ENCODE measurements at regions not wholly inside any gene's neighbourhood (a gene's known extent, or its start where the extent isn't known, plus 50 kb on each side); places are given as distances from the start of the nearest gene placed in this dataset.

DNA sequence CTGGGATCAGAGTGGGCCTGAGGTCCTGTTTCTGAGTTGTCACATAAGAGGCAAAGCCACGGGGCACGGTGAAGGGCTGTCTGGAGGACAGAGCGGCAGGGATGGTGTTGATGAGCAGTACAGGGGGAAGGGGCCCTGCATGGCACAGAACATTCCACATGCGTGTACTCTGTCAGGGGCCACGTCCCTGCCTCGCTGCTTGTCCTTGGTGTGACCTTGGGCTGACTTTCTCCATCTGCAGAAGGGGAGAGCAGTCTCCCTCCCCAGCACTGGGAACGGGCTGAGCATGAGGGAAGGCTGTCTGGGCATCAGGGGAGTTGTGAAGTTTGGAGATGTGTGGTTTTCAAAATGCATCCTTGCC is 71.5 kb upstream of the GSE1 start:
- Mint-ChIP-seq H3K4me3 (ENCODE audit: low read depth) (no peak overlapping the region), H3K27me3 (peaks cover 3% of the 10 kb centered on the region), H3K36me3 (ENCODE audit: insufficient read depth) (peaks cover 1% of the 10 kb centered on the region), H3K27ac (no peak overlapping the region), H3K4me1 (ENCODE audit: low read depth) (peaks cover 32% of the 10 kb centered on the region), H3K9me3 (ENCODE audit: low read depth) (no peaks in the 10 kb centered on the region)
- no peak for DNase-seq (ENCODE audit: low spot score, unreplicated experiment)
- TF ChIP-seq, protein P1, sequence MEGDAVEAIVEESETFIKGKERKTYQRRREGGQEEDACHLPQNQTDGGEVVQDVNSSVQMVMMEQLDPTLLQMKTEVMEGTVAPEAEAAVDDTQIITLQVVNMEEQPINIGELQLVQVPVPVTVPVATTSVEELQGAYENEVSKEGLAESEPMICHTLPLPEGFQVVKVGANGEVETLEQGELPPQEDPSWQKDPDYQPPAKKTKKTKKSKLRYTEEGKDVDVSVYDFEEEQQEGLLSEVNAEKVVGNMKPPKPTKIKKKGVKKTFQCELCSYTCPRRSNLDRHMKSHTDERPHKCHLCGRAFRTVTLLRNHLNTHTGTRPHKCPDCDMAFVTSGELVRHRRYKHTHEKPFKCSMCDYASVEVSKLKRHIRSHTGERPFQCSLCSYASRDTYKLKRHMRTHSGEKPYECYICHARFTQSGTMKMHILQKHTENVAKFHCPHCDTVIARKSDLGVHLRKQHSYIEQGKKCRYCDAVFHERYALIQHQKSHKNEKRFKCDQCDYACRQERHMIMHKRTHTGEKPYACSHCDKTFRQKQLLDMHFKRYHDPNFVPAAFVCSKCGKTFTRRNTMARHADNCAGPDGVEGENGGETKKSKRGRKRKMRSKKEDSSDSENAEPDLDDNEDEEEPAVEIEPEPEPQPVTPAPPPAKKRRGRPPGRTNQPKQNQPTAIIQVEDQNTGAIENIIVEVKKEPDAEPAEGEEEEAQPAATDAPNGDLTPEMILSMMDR (IDR thresholded peaks at IDR 0.05; ENCODE audit: unreplicated experiment), result no peak

DNA sequence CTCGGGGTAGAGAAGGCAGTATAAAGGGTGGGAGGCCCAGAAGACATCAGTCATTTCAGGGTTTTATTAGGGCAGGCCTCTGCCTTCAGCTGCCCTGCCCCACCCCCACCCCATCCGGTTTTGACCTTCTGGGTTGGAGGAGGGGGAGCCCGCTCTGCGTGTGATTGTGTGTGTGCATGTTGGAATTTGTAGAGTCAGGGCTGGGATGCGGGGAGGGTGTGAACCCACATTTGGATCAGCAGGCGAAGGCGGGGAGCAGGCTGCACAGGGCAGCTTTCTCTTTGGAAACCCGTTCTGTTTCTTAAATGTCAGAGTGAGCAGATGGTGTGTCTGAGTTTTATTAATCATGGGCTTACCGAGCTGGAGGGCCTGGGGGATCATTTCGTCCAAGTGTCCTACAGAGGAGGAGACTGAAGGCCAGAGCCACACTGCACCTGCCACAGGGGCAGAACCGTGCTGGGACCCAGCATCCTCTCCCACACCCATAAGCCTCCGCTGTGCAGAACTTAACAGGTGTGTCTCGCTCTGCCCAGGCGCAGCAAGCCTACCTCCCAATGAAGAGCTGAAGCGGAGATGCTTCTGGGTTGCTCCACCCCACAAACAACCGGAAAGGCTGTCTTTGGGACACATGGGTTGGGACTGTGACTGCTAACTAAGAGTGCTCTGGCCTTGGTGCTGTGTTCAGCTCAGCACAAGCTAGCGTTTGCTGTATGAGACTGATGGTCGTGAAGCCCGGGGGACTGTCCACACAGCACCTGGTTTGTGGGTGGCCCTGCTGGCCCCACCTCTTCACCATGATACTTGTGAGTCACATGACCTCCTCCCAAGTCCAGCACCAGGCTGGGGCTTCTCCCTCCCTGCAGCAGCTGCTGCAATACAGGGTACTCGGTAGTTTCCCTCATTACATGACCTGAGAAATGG is 70.9 kb upstream of the GSE1 start:
- H3K27me3 Mint-ChIP-seq, result peaks cover 3% of the 10 kb centered on the region
- H3K27ac Mint-ChIP-seq, result no peak overlapping the region
- no peak overlapping the region for H3K4me3 Mint-ChIP-seq (ENCODE audit: low read depth)
- H3K9me3 Mint-ChIP-seq (ENCODE audit: low read depth), result no peaks in the 10 kb centered on the region
- peaks cover 26% of the 10 kb centered on the region for H3K4me1 Mint-ChIP-seq (ENCODE audit: low read depth)
- peaks cover 1% of the 10 kb centered on the region for H3K36me3 Mint-ChIP-seq (ENCODE audit: insufficient read depth)
- no peak for DNase-seq (ENCODE audit: low spot score, unreplicated experiment)
- TF ChIP-seq, protein P1 (IDR thresholded peaks at IDR 0.05; ENCODE audit: unreplicated experiment), result no peak

DNA sequence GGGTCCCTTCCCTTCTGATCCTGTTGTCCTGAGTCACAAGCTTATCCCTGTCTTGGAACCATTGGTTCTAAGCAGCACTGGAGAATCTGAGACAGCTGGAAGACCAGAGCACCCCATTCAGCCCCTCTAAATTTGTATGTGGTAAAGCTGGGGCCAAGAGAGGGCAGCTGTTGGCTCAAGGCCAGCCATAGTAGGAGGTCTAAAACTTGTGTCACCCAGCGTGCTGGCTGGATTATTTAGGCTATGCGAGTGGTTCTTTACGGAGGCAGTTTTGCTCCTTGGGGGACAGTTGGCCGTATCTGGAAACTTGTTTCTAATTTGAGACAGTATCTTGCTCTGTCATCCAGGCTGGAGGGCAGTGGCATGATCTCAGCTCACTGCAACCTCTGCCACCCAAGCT is 69.6 kb upstream of the GSE1 start:
- TF ChIP-seq, protein P1 (IDR thresholded peaks at IDR 0.05; ENCODE audit: unreplicated experiment), result no peak
- Mint-ChIP-seq H3K27ac (no peak overlapping the region), H3K4me3 (ENCODE audit: low read depth) (no peak overlapping the region), H3K9me3 (ENCODE audit: low read depth) (no peaks in the 10 kb centered on the region), H3K36me3 (ENCODE audit: insufficient read depth) (no peaks in the 10 kb centered on the region), H3K27me3 (peaks cover 3% of the 10 kb centered on the region), H3K4me1 (ENCODE audit: low read depth) (peaks cover 15% of the 10 kb centered on the region)
- no peak for DNase-seq (ENCODE audit: low spot score, unreplicated experiment)

DNA sequence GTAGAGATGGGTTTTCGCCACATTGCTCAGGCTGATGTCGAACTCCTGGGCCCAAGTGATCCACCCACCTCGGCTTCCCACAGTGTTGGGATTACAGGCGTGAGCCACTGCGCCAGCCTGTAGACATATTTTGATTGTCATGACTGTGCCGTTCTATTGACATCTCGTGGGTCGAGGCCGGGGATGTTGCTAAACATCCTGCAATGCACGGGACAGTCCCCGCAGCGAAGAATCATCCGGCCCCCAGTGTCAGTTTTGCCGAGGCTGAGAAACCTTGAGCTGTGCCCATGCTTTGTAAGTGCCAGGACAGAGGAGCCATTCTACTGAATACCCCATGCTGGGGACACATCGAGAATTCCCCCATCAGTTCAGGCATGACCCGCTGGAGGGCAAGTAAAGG is 69.1 kb upstream of the GSE1 start:
- no peak for DNase-seq (ENCODE audit: low spot score, unreplicated experiment)
- no peak overlapping the region for H3K4me3 Mint-ChIP-seq (ENCODE audit: low read depth)
- no peaks in the 10 kb centered on the region for H3K36me3 Mint-ChIP-seq (ENCODE audit: insufficient read depth)
- H3K27ac Mint-ChIP-seq, result no peak overlapping the region
- H3K9me3 Mint-ChIP-seq (ENCODE audit: low read depth), result no peaks in the 10 kb centered on the region
- TF ChIP-seq, protein P1 (IDR thresholded peaks at IDR 0.05; ENCODE audit: unreplicated experiment), result no peak
- peaks cover 15% of the 10 kb centered on the region for H3K4me1 Mint-ChIP-seq (ENCODE audit: low read depth)
- H3K27me3 Mint-ChIP-seq, result peaks cover 3% of the 10 kb centered on the region

DNA sequence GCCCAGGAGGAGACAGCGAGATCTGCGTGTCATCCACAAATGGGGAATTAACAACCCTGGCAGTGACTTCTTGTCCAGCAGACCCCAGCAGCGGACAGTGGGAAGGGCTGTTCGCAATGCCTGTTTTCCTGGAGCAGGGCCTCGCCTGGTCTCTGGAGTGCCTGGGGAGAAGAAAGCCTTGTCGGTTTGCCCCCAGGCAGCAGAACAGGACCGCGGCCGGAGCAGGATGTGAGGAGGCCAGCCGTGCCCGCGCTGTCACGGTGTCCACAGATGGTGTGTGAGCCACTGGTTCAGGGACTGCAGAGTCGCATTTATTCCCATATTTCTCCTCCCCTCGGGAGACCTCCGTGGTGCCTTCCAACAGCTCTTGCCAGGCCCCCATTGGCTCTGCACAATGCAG is 68.5 kb upstream of the GSE1 start:
- peaks cover 13% of the 10 kb centered on the region for H3K4me1 Mint-ChIP-seq (ENCODE audit: low read depth)
- no peak overlapping the region for H3K27ac Mint-ChIP-seq
- no peaks in the 10 kb centered on the region for H3K9me3 Mint-ChIP-seq (ENCODE audit: low read depth)
- H3K4me3 Mint-ChIP-seq (ENCODE audit: low read depth), result no peak overlapping the region
- no peaks in the 10 kb centered on the region for H3K36me3 Mint-ChIP-seq (ENCODE audit: insufficient read depth)
- TF ChIP-seq, protein P1 (IDR thresholded peaks at IDR 0.05; ENCODE audit: unreplicated experiment), result no peak
- no peak for DNase-seq (ENCODE audit: low spot score, unreplicated experiment)
- H3K27me3 Mint-ChIP-seq, result peaks cover 3% of the 10 kb centered on the region
